Neural crest cell (in vitro differentiated cells): ENCODE measurements at regions not wholly inside any gene's neighbourhood (a gene's known extent, or its start where the extent isn't known, plus 50 kb on each side); places are given as distances from the start of the nearest gene placed in this dataset.

Source experiments
- DNase-seq: peaks from one replicate; pipeline ENCODE4 v3.0.0; 2021; ENCODE audit warnings: low read depth, mixed read lengths, low spot score
- H3K27ac Mint-ChIP-seq: one replicate; pipeline ENCODE4 v1.8.0; 2021; ENCODE audit warnings: mild to moderate bottlenecking, mixed read lengths; ENCODE audit not compliant: unreplicated experiment
- H3K27me3 Mint-ChIP-seq: 2 replicates; pipeline ENCODE4 v1.8.0; 2021; ENCODE audit warnings: low read depth, mild to moderate bottlenecking, mixed read lengths
- H3K36me3 Mint-ChIP-seq: 2 replicates; pipeline ENCODE4 v1.8.0; 2021; ENCODE audit warnings: low read depth, mild to moderate bottlenecking, mixed read lengths
- H3K4me1 Mint-ChIP-seq: 2 replicates; pipeline ENCODE4 v1.8.0; 2021; ENCODE audit warnings: mixed read lengths
- H3K4me3 Mint-ChIP-seq: one replicate; pipeline ENCODE4 v1.8.0; 2021; ENCODE audit warnings: mild to moderate bottlenecking, mixed read lengths
- H3K9me3 Mint-ChIP-seq: 2 replicates; pipeline ENCODE4 v1.8.0; 2021; ENCODE audit warnings: mixed read lengths
- TF ChIP-seq, protein P1 (sequence below): fragments of 200-600 bp; sonication (generic); conservative IDR thresholded peaks from 2 replicates; pipeline ENCODE4 v1.5.0; 2021; ENCODE audit warnings: antibody characterized with exemption, mild to moderate bottlenecking

DNA sequence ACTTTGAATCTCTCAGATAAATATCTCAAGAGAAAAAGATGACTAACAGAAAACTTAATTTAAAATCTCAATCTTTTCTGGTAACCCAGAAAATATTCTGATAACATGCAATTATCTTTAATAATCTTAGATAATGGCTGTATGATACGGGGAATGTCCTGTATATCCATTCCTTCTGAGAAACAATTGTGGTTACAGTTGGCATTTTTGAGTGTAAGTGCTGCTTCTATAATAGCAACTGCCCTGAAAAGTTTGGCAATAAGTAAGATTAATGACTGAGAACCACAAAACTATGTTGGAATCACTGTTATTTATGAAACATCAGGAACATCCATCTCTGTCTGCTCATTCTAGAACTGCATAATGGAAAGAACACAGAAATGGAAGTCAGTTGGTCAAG is 819.7 kb downstream of the TBC1D32 start:
- Mint-ChIP-seq H3K27me3 (no peaks in the 10 kb centered on the region), H3K9me3 (peaks cover 9% of the 10 kb centered on the region), H3K27ac (no peak overlapping the region), H3K4me3 (no peak overlapping the region), H3K36me3 (no peaks in the 10 kb centered on the region), H3K4me1 (no peaks in the 10 kb centered on the region)
- TF ChIP-seq, protein P1, sequence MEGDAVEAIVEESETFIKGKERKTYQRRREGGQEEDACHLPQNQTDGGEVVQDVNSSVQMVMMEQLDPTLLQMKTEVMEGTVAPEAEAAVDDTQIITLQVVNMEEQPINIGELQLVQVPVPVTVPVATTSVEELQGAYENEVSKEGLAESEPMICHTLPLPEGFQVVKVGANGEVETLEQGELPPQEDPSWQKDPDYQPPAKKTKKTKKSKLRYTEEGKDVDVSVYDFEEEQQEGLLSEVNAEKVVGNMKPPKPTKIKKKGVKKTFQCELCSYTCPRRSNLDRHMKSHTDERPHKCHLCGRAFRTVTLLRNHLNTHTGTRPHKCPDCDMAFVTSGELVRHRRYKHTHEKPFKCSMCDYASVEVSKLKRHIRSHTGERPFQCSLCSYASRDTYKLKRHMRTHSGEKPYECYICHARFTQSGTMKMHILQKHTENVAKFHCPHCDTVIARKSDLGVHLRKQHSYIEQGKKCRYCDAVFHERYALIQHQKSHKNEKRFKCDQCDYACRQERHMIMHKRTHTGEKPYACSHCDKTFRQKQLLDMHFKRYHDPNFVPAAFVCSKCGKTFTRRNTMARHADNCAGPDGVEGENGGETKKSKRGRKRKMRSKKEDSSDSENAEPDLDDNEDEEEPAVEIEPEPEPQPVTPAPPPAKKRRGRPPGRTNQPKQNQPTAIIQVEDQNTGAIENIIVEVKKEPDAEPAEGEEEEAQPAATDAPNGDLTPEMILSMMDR: no peak
- no peak for DNase-seq

DNA sequence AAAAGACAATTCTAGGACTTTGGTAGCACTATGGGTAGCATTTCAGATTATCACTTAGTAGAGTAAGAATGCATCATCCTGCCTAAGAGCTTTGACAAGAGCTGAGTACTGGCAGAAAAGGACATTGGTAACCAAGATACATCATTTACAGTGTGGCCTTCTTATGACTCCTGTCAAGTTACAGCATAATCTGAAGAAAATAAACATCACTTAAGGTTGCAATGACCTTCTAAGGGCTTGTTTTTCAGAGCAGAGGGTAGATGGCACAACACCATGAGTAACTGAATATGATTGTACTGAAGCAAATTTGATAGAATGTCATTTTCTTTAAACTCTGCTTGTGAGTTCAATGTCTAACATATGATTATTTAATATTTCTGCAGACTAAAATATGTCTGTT is 822.6 kb downstream of the TBC1D32 start:
- no peaks in the 10 kb centered on the region for H3K27me3 Mint-ChIP-seq
- no peak for DNase-seq
- H3K36me3 Mint-ChIP-seq: no peaks in the 10 kb centered on the region
- TF ChIP-seq, protein P1: no peak
- no peak overlapping the region for H3K4me3 Mint-ChIP-seq
- H3K9me3 Mint-ChIP-seq: peaks cover 12% of the 10 kb centered on the region
- no peak overlapping the region for H3K27ac Mint-ChIP-seq
- no peaks in the 10 kb centered on the region for H3K4me1 Mint-ChIP-seq

- Mint-ChIP-seq H3K9me3 (no peaks in the 10 kb centered on the region), H3K36me3 (no peaks in the 10 kb centered on the region), H3K27ac (no peak overlapping the region), H3K4me1 (no peaks in the 10 kb centered on the region), H3K27me3 (no peaks in the 10 kb centered on the region), H3K4me3 (no peak overlapping the region)
- DNase-seq: no peak
- TF ChIP-seq, protein P1: no peak
These were observed 835.6 kb downstream of the TBC1D32 start for GRCh38 chr6:120498711-120499110.

DNA sequence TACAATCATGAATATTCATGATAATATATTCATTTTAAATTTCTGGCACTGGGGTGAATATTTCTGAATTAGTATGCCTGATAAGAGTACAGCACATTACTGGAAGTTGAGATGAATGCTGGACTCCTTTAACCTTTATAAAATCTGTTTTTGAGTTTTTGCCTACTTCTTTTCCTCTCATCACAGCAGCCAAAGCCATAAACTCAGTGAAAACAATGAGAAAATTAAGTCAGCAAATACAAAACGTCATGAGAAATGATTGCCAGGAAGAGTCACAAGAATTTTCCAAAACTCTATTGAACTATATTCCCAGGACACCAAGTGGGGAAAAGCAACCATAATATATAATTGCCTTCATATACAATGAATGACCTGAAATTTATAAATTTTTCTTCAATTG is 837.6 kb downstream of the TBC1D32 start:
- Mint-ChIP-seq H3K9me3 (no peaks in the 10 kb centered on the region), H3K4me3 (no peak overlapping the region), H3K36me3 (no peaks in the 10 kb centered on the region), H3K27me3 (no peaks in the 10 kb centered on the region), H3K4me1 (no peaks in the 10 kb centered on the region), H3K27ac (no peak overlapping the region)
- DNase-seq: no peak
- TF ChIP-seq, protein P1: no peak

DNA sequence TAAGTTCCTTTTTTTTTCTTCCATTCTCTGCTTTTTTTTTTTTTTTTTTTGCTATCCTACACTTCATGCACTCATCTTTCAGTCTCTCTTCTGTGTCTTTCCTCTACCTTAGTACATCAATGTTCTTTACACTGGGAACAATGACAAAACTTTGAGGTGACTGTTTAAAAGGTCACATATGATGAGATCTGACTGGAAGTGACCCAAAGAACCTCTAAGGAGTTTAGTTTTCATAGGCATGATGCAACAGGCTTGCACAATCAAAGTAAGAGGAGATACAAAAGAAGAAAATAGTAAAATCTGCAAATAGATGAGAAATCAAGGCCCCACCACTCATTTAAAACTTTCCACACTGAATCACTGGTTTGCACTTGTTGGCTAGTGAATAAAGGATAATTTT is 840.8 kb downstream of the TBC1D32 start:
- H3K9me3 Mint-ChIP-seq: no peaks in the 10 kb centered on the region
- H3K4me3 Mint-ChIP-seq: no peak overlapping the region
- TF ChIP-seq, protein P1: no peak
- no peaks in the 10 kb centered on the region for H3K36me3 Mint-ChIP-seq
- no peak for DNase-seq
- no peak overlapping the region for H3K27ac Mint-ChIP-seq
- H3K27me3 Mint-ChIP-seq: no peaks in the 10 kb centered on the region
- H3K4me1 Mint-ChIP-seq: no peaks in the 10 kb centered on the region

DNA sequence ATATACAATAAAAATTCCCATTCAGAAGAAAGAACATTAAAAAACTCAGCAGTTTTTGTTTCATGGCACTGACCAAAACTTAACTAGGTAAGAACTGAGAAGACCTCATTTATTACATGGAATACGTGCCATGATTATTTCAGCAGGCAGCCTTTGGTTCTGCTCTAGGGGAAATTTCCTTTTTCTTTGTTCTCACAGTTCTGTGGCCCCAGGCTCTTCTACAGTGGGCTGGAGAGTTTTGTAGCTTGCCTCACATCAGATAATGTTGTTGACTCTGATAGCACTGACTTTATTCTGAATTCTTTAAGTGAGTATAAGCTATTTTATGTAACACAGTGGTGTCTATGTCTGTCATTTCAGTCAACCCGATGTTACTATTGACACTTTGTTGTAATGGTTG is 844.3 kb downstream of the TBC1D32 start:
- Mint-ChIP-seq H3K9me3 (no peaks in the 10 kb centered on the region), H3K4me1 (no peaks in the 10 kb centered on the region), H3K36me3 (no peaks in the 10 kb centered on the region), H3K27me3 (no peaks in the 10 kb centered on the region), H3K27ac (no peak overlapping the region), H3K4me3 (no peak overlapping the region)
- TF ChIP-seq, protein P1: no peak
- no peak for DNase-seq
